Adrenal gland (tissue), 5 donors: ENCODE measurements at regions not wholly inside any gene's neighbourhood (a gene's known extent, or its start where the extent isn't known, plus 50 kb on each side); places are given as distances from the start of the nearest gene placed in this dataset.

ENCODE experiments used
- POLR2A ChIP-seq, 2 donors: fragments of 450-650 bp; IDR thresholded peaks; one replicate each; pipeline ENCODE4 v1.6.1; 2017; ENCODE audit warnings: antibody characterized with exemption in 2 of 2, mild to moderate bottlenecking in 2 of 2, moderate library complexity in 1 of 2
- TF ChIP-seq, protein P1 (sequence below), 6 experiments: fragments of 450-650 bp in 4 of 6; fragments of 200-600 bp in 2 of 6; sonication (generic) in 1 of 6; IDR thresholded peaks; 1 replicate in 5 of 6; 2 replicates in 1 of 6; pipeline versions ENCODE4 v1.5.1 to v1.8.0; 2016 to 2021; ENCODE audit warnings: antibody characterized with exemption in 6 of 6, mild to moderate bottlenecking in 2 of 6, moderate library complexity in 1 of 6
- donor health status: DM: no; HTN: no; CAD: no.

DNA sequence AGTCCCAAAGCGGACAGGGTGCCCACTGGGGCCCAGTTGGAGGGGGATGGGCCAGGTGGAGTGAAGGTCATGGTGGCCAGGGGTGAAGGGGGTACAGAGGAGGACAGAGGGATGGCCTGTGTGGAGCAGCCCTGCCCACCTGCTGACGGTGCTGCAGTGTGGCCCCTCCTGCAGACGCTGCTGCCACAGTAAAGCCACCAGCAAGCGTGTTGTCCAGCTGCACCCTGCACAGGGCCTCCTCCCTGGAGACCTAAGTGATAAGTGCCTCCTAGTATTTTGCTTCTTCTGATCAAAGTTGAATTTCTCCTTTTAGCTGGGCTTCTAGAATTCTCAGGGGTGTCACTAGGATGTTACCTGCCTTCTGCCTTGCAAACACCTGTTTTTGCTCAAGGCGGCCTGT is 299.3 kb upstream of the IRX4 start:
- TF ChIP-seq, protein P1, sequence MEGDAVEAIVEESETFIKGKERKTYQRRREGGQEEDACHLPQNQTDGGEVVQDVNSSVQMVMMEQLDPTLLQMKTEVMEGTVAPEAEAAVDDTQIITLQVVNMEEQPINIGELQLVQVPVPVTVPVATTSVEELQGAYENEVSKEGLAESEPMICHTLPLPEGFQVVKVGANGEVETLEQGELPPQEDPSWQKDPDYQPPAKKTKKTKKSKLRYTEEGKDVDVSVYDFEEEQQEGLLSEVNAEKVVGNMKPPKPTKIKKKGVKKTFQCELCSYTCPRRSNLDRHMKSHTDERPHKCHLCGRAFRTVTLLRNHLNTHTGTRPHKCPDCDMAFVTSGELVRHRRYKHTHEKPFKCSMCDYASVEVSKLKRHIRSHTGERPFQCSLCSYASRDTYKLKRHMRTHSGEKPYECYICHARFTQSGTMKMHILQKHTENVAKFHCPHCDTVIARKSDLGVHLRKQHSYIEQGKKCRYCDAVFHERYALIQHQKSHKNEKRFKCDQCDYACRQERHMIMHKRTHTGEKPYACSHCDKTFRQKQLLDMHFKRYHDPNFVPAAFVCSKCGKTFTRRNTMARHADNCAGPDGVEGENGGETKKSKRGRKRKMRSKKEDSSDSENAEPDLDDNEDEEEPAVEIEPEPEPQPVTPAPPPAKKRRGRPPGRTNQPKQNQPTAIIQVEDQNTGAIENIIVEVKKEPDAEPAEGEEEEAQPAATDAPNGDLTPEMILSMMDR (IDR thresholded peaks at IDR 0.05) = no peak
- no peak for TF ChIP-seq POLR2A (IDR thresholded peaks at IDR 0.05)
